ENCODE measurements at regions not wholly inside any gene's neighbourhood (a gene's known extent, or its start where the extent isn't known, plus 50 kb on each side); places are given as distances from the start of the nearest gene placed in this dataset.

GRCh38 chr1:4174291-4175200, 274.5 kb upstream of the C1orf174 start:
- Mint-ChIP-seq H3K27ac (ENCODE audit: unreplicated experiment) (no peak overlapping the region), H3K27me3 (ENCODE audit: unreplicated experiment) (peaks cover 7% of the 10 kb centered on the region), H3K4me1 (ENCODE audit: unreplicated experiment) (no peaks in the 10 kb centered on the region), H3K36me3 (ENCODE audit: low read depth, unreplicated experiment) (peaks cover 11% of the 10 kb centered on the region), H3K4me3 (ENCODE audit: unreplicated experiment) (no peak overlapping the region), H3K9me3 (ENCODE audit: unreplicated experiment) (peaks cover 42% of the 10 kb centered on the region)
- no peak for DNase-seq (ENCODE audit: low spot score)
- no peak for TF ChIP-seq CTCF (IDR thresholded peaks at IDR 0.05; ENCODE audit: unreplicated experiment)

- TF ChIP-seq CTCF (IDR thresholded peaks at IDR 0.05; ENCODE audit: unreplicated experiment): no peak
- no peaks in the 10 kb centered on the region for H3K4me1 Mint-ChIP-seq (ENCODE audit: unreplicated experiment)
- H3K4me3 Mint-ChIP-seq (ENCODE audit: unreplicated experiment): no peak overlapping the region
- H3K9me3 Mint-ChIP-seq (ENCODE audit: unreplicated experiment): peaks cover 38% of the 10 kb centered on the region
- H3K27ac Mint-ChIP-seq (ENCODE audit: unreplicated experiment): no peak overlapping the region
- H3K36me3 Mint-ChIP-seq (ENCODE audit: low read depth, unreplicated experiment): peaks cover 11% of the 10 kb centered on the region
- H3K27me3 Mint-ChIP-seq (ENCODE audit: unreplicated experiment): peaks cover 7% of the 10 kb centered on the region
- DNase-seq (ENCODE audit: low spot score): no peak
Observed at GRCh38 chr1:4175566-4176405, 275.7 kb upstream of the C1orf174 start.

- no peak overlapping the region for H3K27ac Mint-ChIP-seq (ENCODE audit: unreplicated experiment)
- H3K36me3 Mint-ChIP-seq (ENCODE audit: low read depth, unreplicated experiment): peaks cover 11% of the 10 kb centered on the region
- no peak for DNase-seq (ENCODE audit: low spot score)
- TF ChIP-seq CTCF (IDR thresholded peaks at IDR 0.05; ENCODE audit: unreplicated experiment): no peak
- H3K9me3 Mint-ChIP-seq (ENCODE audit: unreplicated experiment): peaks cover 31% of the 10 kb centered on the region
- peaks cover 7% of the 10 kb centered on the region for H3K27me3 Mint-ChIP-seq (ENCODE audit: unreplicated experiment)
- H3K4me3 Mint-ChIP-seq (ENCODE audit: unreplicated experiment): no peak overlapping the region
- no peaks in the 10 kb centered on the region for H3K4me1 Mint-ChIP-seq (ENCODE audit: unreplicated experiment)
Observed at GRCh38 chr1:4176841-4177240, 276.8 kb upstream of the C1orf174 start.

- peaks cover 7% of the 10 kb centered on the region for H3K27me3 Mint-ChIP-seq (ENCODE audit: unreplicated experiment)
- no peak overlapping the region for H3K4me3 Mint-ChIP-seq (ENCODE audit: unreplicated experiment)
- peaks cover 10% of the 10 kb centered on the region for H3K36me3 Mint-ChIP-seq (ENCODE audit: low read depth, unreplicated experiment)
- no peak for TF ChIP-seq CTCF (IDR thresholded peaks at IDR 0.05; ENCODE audit: unreplicated experiment)
- peaks cover 29% of the 10 kb centered on the region for H3K9me3 Mint-ChIP-seq (ENCODE audit: unreplicated experiment)
- no peak overlapping the region for H3K27ac Mint-ChIP-seq (ENCODE audit: unreplicated experiment)
- H3K4me1 Mint-ChIP-seq (ENCODE audit: unreplicated experiment): no peaks in the 10 kb centered on the region
- DNase-seq (ENCODE audit: low spot score): no peak
Observed at GRCh38 chr1:4177425-4178150, 277.5 kb upstream of the C1orf174 start.
